PC-9 (cell line): ENCODE measurements at regions not wholly inside any gene's neighbourhood (a gene's known extent, or its start where the extent isn't known, plus 50 kb on each side); places are given as distances from the start of the nearest gene placed in this dataset.

Experiments used
- CTCF ChIP-seq: fragments of 200-600 bp; sonication (generic); conservative IDR thresholded peaks from 2 replicates; pipeline ENCODE4 v1.6.1; 2017; ENCODE audit warnings: mixed run types, antibody characterized with exemption, mild to moderate bottlenecking, moderate library complexity
- EZH2 ChIP-seq: fragments of 200-600 bp; sonication (generic); IDR thresholded peaks from 2 replicates; pipeline ENCODE4 v1.8.0; 2017; ENCODE audit warnings: antibody characterized with exemption, low read depth

- TF ChIP-seq CTCF (no peak), EZH2 (no peak)
Measured at GRCh38 chr5:82418608-82418950, 140.4 kb upstream of the RPS23 start.
